ENCODE measurements at regions not wholly inside any gene's neighbourhood (a gene's known extent, or its start where the extent isn't known, plus 50 kb on each side); places are given as distances from the start of the nearest gene placed in this dataset.

GRCh38 chr10:108673741-108674140 lies 1249.6 kb downstream of the XPNPEP1 start:
- Histone ChIP-seq H3K4me1 (ENCODE audit: control insufficient read depth, extremely low read depth, insufficient read depth, low read length) (no peaks in the 10 kb centered on the region), H3K4me2 (ENCODE audit: extremely low read depth, insufficient read depth, low read length) (no peak overlapping the region), H3K27me3 (ENCODE audit: control insufficient read depth, insufficient read depth, low read length) (no peaks in the 10 kb centered on the region), H3K9ac (ENCODE audit: insufficient read depth, low read length) (no peak overlapping the region), H3K36me3 (ENCODE audit: control insufficient read depth, insufficient read depth, low read length) (no peaks in the 10 kb centered on the region), H3K27ac (ENCODE audit: insufficient read depth, low read length) (no peak overlapping the region), H3K9me3 (ENCODE audit: control insufficient read depth, insufficient read depth, low read depth, low read length) (no peaks in the 10 kb centered on the region), H3K4me3 (replicated peaks in 1 of 4; ENCODE audit: control extremely low read depth in 1 of 4, insufficient read depth in 1 of 4, low read depth in 3 of 4, low read length in 4 of 4) (no peak overlapping the region), H4K20me1 (ENCODE audit: control insufficient read depth, extremely low read depth, insufficient read depth, low read length) (no peaks in the 10 kb centered on the region), H2AFZ (ENCODE audit: low read length) (no peak overlapping the region), H3K79me2 (ENCODE audit: control insufficient read depth, insufficient read depth, low read length) (no peaks in the 10 kb centered on the region)
- peak in 1 of 2 donors; percentile 6 for DNase-seq (ENCODE audit: low read depth in 2 of 2)
- TF ChIP-seq EZH2 (IDR thresholded peaks at IDR 0.05; ENCODE audit: low read length, missing control alignments) (no peak), CTCF (conservative IDR thresholded peaks at IDR 0.05 in 1 of 2, IDR thresholded peaks at IDR 0.05 in 1 of 2; ENCODE audit: low read depth in 1 of 2, low read length in 2 of 2) (no peak)

- Histone ChIP-seq H3K4me2 (ENCODE audit: extremely low read depth, insufficient read depth, low read length) (no peak overlapping the region), H3K9me3 (ENCODE audit: control insufficient read depth, insufficient read depth, low read depth, low read length) (no peaks in the 10 kb centered on the region), H3K4me1 (ENCODE audit: control insufficient read depth, extremely low read depth, insufficient read depth, low read length) (no peaks in the 10 kb centered on the region), H3K27me3 (ENCODE audit: control insufficient read depth, insufficient read depth, low read length) (no peaks in the 10 kb centered on the region), H2AFZ (ENCODE audit: low read length) (no peak overlapping the region), H3K27ac (ENCODE audit: insufficient read depth, low read length) (no peak overlapping the region), H3K79me2 (ENCODE audit: control insufficient read depth, insufficient read depth, low read length) (no peaks in the 10 kb centered on the region), H4K20me1 (ENCODE audit: control insufficient read depth, extremely low read depth, insufficient read depth, low read length) (no peaks in the 10 kb centered on the region), H3K4me3 (replicated peaks in 1 of 4; ENCODE audit: control extremely low read depth in 1 of 4, insufficient read depth in 1 of 4, low read depth in 3 of 4, low read length in 4 of 4) (no peak overlapping the region), H3K36me3 (ENCODE audit: control insufficient read depth, insufficient read depth, low read length) (no peaks in the 10 kb centered on the region), H3K9ac (ENCODE audit: insufficient read depth, low read length) (no peak overlapping the region)
- TF ChIP-seq CTCF (conservative IDR thresholded peaks at IDR 0.05 in 1 of 2, IDR thresholded peaks at IDR 0.05 in 1 of 2; ENCODE audit: low read depth in 1 of 2, low read length in 2 of 2) (no peak), EZH2 (IDR thresholded peaks at IDR 0.05; ENCODE audit: low read length, missing control alignments) (no peak)
- DNase-seq (ENCODE audit: low read depth in 2 of 2), result no peak
These were observed 1259.7 kb downstream of the XPNPEP1 start for GRCh38 chr10:108663587-108663986.

GRCh38 chr10:108662975-108663374 lies 1260.3 kb downstream of the XPNPEP1 start:
- Histone ChIP-seq H3K4me3 (replicated peaks in 1 of 4; ENCODE audit: control extremely low read depth in 1 of 4, insufficient read depth in 1 of 4, low read depth in 3 of 4, low read length in 4 of 4) (no peak overlapping the region), H3K27me3 (ENCODE audit: control insufficient read depth, insufficient read depth, low read length) (no peaks in the 10 kb centered on the region), H3K4me2 (ENCODE audit: extremely low read depth, insufficient read depth, low read length) (no peak overlapping the region), H3K36me3 (ENCODE audit: control insufficient read depth, insufficient read depth, low read length) (no peaks in the 10 kb centered on the region), H2AFZ (ENCODE audit: low read length) (no peak overlapping the region), H4K20me1 (ENCODE audit: control insufficient read depth, extremely low read depth, insufficient read depth, low read length) (no peaks in the 10 kb centered on the region), H3K9me3 (ENCODE audit: control insufficient read depth, insufficient read depth, low read depth, low read length) (no peaks in the 10 kb centered on the region), H3K27ac (ENCODE audit: insufficient read depth, low read length) (no peak overlapping the region), H3K4me1 (ENCODE audit: control insufficient read depth, extremely low read depth, insufficient read depth, low read length) (no peaks in the 10 kb centered on the region), H3K9ac (ENCODE audit: insufficient read depth, low read length) (no peak overlapping the region), H3K79me2 (ENCODE audit: control insufficient read depth, insufficient read depth, low read length) (no peaks in the 10 kb centered on the region)
- TF ChIP-seq CTCF (conservative IDR thresholded peaks at IDR 0.05 in 1 of 2, IDR thresholded peaks at IDR 0.05 in 1 of 2; ENCODE audit: low read depth in 1 of 2, low read length in 2 of 2) (no peak), EZH2 (IDR thresholded peaks at IDR 0.05; ENCODE audit: low read length, missing control alignments) (no peak)
- DNase-seq (ENCODE audit: low read depth in 2 of 2), result no peak

All from fibroblast of lung (primary cell).